ENCODE measurements at regions not wholly inside any gene's neighbourhood (a gene's known extent, or its start where the extent isn't known, plus 50 kb on each side); places are given as distances from the start of the nearest gene placed in this dataset.
"Not testable (repeated sequence)": the region's sequence is repeated elsewhere in the genome, so short reads cannot be mapped to it uniquely, and the experiment has no call there.

DNA sequence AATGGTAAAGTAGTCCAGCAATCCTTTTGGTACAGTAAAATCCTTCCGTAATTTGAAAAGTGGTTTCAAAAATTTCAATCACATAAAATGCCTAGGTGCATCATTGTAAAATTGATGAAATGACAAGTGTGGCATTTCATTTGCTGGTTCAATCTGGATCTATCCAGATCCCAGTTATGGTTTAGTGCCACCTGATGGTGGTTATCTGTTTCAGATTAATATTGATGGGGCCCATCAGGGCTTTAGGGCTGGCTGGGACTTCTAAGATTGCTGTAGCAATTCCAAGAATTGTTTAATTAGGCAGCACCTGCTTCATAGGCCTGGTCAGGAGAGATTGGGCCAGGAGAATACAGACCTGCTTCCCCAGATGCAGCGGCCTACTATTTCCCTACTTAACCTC, 55.5 kb upstream of the PIK3C3 start:
- DNase-seq (ENCODE audit: low spot score): no peak

DNA sequence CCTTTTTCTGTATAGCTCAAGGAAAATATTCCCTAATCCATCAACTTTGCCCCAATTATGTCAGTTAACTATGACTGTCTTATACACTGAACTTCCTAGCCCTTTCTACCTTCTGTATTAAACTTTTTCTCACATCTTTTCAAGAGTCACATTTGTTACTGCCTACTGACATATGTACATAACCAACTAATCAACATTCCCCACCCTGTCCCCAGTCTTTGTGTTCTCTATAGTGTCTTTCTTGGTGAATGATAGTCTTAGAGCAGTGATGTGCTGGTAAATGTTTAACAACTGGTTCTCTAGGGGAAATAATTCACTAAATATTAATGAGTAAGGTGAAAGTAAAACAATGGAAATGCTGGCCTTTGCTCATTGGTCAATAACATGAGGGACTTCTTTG, 61.6 kb upstream of the PIK3C3 start:
- no peak for DNase-seq (ENCODE audit: low spot score)

DNA sequence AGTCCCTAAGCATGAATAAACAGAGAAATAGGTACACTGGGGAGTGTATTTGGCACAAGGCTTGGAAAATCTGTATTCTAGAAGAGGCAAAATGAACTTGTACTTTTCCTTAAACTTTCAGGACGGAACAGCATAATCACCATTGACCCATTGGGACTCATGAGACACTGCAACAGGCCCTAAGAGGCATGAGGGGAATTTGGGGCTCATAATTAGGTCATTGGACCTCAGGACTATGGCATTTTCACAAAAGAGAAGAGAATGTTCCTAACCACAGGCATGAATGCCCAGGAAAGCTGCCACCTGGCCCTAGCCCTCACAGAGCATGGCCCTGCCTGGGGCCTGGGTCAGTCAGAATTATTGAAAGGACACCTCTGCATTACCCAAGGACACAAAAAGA, 67.9 kb upstream of the PIK3C3 start:
- no peak for DNase-seq (ENCODE audit: low spot score)

GRCh38 chr18:41886126-41886807, 68.8 kb upstream of the PIK3C3 start:
- DNase-seq (ENCODE audit: low spot score): no peak

GRCh38 chr18:41881285-41881684, 73.7 kb upstream of the PIK3C3 start:
- peak; percentile 26 for DNase-seq (ENCODE audit: low spot score)

GRCh38 chr18:41879256-41879655, 75.8 kb upstream of the PIK3C3 start:
- no peak for DNase-seq (ENCODE audit: low spot score)

DNA sequence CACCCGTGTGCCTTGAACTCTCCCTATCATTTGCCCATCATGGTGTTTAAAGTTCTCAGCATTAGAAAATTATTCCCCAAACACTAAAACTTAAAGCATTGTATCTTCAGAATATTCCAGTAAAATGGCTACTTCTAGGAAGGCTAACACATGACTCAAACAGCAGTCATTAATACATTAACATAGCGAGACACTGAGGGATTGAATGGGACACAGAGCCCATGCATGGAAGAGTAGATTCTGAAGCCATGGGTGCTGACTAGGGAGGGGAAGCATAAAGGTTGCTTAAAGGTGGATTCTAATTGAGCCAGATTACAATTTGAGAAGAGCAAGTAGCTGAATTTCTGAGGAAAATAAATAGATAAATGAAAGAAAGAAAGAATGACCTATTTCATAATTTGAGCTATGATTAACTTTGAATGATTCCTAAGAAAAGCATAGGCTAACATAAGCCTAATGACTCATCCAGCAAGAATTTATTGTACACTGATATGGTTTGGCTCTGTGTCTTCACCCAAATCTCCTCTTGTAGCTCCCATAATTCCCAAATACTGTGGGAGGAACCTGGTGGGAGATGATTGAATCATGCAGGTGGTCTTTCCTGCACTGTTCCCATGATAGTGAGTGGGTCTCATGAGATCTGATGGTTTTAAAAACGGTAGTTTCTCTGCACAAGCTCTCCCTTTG, 79.8 kb upstream of the PIK3C3 start:
- DNase-seq (ENCODE audit: low spot score): peak; percentile 7

- DNase-seq (ENCODE audit: low spot score): no peak
These were observed 81.3 kb upstream of the PIK3C3 start for GRCh38 chr18:41873730-41874129.

DNA sequence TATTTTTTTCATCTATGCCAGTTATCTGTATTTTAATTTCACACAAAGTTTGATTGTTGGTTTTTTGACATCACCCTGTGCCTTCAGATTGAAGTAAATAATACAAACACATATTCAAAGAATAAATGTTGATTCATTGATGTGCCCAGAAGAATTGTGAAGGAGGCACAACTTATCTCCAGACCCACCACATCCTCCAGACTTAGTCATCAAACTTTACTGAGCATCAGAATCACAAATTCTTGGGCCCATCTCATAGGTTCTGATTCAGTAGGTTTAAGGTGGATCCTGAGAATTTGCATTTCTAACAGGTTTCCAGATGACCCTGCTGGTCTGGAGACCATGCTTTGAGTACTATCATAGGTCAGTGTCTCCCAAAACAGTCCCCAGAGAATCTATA, 82.8 kb upstream of the PIK3C3 start:
- no peak for DNase-seq (ENCODE audit: low spot score)

DNA sequence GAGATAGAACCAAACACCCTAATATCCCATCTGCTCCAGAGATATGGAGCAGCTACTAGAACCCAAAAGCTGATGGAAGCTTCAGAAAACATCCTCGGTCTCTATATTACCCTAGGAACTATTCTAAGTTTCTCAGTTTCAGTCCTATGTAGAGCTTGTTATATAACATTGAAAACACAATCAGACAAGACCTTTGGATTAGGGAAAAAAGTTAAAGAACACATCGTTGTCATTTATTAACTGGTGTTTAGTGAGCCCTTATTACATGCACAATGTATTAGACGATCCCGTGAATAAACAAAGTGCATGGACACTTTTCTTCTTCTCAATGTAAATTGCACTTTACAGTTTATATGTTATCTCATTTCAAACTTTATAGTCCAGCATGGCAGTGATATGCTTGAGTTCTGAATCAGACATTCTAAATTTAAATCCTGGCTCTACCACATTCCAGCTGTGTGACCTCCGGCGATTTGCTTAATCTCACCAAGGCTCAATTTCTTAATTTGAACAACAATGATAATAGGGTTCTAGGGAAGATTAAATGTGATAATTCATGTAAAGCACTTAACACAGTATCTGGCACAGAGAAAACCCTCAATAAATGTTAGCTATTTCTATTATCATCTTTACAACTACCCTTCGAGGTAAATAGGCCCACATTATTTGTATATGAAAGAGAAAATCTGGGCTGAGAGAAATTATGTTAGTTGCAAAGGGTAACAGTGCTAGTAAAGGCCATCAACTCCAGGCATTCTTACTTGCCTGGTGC, 83.6 kb upstream of the PIK3C3 start:
- no peak for DNase-seq (ENCODE audit: low spot score)

GRCh38 chr18:41870817-41871216, 84.2 kb upstream of the PIK3C3 start:
- no peak for DNase-seq (ENCODE audit: low spot score)

GRCh38 chr18:41870191-41870590, 84.8 kb upstream of the PIK3C3 start:
- DNase-seq (ENCODE audit: low spot score): no peak

DNA sequence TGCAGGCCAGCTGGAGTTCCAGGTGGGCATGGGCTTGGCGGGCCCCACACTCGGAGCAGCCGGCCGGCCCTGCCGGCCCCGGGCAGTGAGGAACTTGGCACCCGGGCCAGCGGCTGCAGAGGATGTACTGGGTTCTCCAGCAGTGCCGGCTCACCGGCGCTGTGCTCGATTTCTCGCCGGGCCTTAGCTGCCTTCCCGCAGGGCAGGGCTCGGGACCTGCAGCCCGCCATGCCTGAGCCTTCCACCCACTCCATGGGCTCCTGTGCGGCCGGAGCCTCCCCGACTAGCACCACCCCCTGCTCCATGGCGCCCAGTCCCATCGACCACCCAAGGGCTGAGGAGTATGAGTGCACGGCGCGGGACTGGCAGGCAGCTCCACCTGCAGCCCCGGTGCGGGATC, 89.2 kb upstream of the PIK3C3 start:
- not testable (repeated sequence) for DNase-seq (ENCODE audit: low spot score)

DNA sequence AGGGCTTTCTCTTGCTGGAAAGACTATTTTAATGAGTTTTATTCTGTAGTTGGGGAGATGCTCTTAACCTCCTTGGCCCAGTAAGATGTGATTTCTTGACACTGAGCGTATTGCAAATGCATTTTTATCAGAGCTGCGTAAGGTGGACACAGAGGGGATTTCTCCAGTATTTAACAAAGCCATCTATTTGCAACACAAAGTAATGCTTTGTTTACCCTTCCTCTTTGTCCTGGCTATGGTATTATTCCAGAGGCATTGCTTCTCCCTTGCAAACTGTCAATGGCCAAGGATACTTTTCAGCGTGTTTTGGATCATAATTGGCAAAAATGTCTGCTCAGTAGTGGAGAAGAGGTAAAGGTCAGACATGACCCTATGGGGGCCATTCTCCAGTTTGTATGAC, 90.8 kb upstream of the PIK3C3 start:
- DNase-seq (ENCODE audit: low spot score): no peak

DNA sequence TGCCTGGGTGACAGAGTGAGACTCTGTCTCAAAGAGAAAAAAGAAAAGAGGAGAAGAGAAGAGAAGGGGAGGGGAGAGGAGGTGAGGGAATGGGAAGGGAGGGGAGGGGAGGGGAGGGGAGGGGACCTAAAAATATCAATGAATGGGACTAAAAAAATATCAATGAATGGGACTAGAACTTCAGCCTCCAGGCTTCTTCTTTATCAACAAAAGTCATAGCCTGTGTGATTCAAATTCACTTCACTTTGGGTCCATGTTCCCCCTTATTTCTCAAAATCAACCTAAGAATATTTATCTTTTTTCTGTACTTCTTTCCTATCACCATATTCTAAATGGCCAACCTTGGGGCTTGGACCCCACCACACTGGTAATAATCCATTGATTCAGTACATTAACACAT, 92.1 kb upstream of the PIK3C3 start:
- no peak for DNase-seq (ENCODE audit: low spot score)

DNA sequence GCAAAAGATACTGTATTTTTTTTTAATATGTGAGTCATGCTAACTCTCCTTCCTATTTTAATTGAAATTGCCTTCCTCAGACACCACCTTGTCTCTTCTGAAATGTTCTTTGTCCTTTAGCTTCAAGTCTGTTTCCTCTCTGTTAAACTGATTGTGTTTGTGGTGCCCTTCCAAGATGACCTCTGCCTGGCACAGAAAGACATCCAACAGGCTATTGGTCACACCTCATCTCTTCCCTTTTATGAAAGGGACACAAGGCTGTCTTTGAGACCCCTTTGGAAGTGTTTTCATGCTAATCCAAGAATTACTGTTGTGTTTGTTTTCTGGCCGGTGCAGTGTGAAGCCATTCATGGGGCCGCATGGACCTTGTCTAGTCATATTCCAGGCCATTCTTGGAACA, 94.0 kb upstream of the PIK3C3 start:
- no peak for DNase-seq (ENCODE audit: low spot score)

GRCh38 chr18:41858761-41859555, 96.1 kb upstream of the PIK3C3 start:
- DNase-seq (ENCODE audit: low spot score): no peak

DNA sequence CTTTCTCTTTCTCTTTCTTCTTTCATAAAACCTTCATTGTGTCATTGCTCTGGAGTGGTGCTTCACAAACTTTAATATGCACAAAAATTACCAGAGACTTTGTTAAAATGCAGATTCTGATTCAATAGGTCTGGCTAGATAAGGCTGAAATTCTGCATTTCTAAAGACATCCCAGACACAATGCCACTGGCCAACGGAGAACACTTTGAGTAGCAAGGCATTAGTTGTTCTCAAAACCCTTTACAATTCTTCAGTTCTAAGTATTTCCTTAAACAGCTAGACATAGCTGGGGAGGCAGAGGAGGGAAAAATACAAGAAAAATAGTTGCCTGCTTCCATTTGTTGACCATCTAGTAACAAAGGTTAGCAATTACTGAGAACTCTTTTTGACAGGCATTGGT, 101.8 kb upstream of the PIK3C3 start:
- DNase-seq (ENCODE audit: low spot score): no peak

- DNase-seq (ENCODE audit: low spot score): no peak
These were observed 104.3 kb upstream of the PIK3C3 start for GRCh38 chr18:41850781-41851180.

GRCh38 chr18:41849632-41850031, 105.4 kb upstream of the PIK3C3 start:
- DNase-seq (ENCODE audit: low spot score): no peak

DNA sequence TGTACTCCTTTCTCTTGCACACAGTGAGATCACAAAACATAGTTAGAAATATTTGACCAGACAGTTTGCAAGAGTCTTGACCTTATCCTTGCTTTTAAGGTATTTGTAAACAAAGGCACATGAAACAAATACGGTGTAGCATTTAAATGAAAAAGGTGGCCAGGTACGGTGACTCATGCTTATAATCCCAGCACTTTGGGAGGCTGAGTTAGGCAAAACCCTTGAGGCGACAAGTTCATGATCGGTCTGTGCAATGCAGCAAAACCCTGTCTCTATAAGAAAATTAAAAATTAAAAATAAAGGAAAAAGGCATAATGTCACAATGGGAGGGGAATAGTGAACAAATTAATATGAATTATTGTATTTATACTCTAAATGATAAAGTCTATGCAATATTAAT, 109.5 kb upstream of the PIK3C3 start:
- DNase-seq (ENCODE audit: low spot score): no peak

- no peak for DNase-seq (ENCODE audit: low spot score)
These were observed 112.1 kb upstream of the PIK3C3 start for GRCh38 chr18:41842886-41843285.
